ENCODE measurements at regions not wholly inside any gene's neighbourhood (a gene's known extent, or its start where the extent isn't known, plus 50 kb on each side); places are given as distances from the start of the nearest gene placed in this dataset.

GRCh38 chr4:148823419-148823769 lies 381.2 kb upstream of the NR3C2 start:
- TF ChIP-seq CTCF (conservative IDR thresholded peaks at IDR 0.05; ENCODE audit: low read depth, low read length) (no peak), EZH2phosphoT487 (IDR thresholded peaks at IDR 0.05; ENCODE audit: borderline replicate concordance, low read length) (no peak), EZH2 (IDR thresholded peaks at IDR 0.05; ENCODE audit: low read length, unreplicated experiment) (no peak)

Data from PC-3 (cell line).